HEK293 (cell line): ENCODE measurements at regions not wholly inside any gene's neighbourhood (a gene's known extent, or its start where the extent isn't known, plus 50 kb on each side); places are given as distances from the start of the nearest gene placed in this dataset.

Source experiments
- CTCF ChIP-seq: fragments of 450-650 bp; formaldehyde crosslinking; IDR thresholded peaks from 2 replicates; pipeline ENCODE4 v1.5.1; 2016; ENCODE audit warnings: missing biosample characterization, missing genetic modification characterization
- MYNN ChIP-seq: fragments of 450-650 bp; formaldehyde crosslinking; IDR thresholded peaks from 2 replicates; pipeline ENCODE4 v1.5.1; 2016; ENCODE audit warnings: missing biosample characterization, missing genetic modification characterization, borderline replicate concordance
- SALL2 ChIP-seq: fragments of 450-650 bp; formaldehyde crosslinking; IDR thresholded peaks from 2 replicates; pipeline ENCODE4 v1.5.0; 2017; ENCODE audit warnings: missing biosample characterization, mild to moderate bottlenecking, missing genetic modification characterization, borderline replicate concordance
- ZBTB26 ChIP-seq: fragments of 450-650 bp; formaldehyde crosslinking; optimal IDR thresholded peaks from 2 replicates; pipeline ENCODE3; 2016; ENCODE audit warnings: missing biosample characterization, mild to moderate bottlenecking, missing genetic modification characterization
- ZNF121 ChIP-seq: fragments of 450-650 bp; formaldehyde crosslinking; IDR thresholded peaks from 2 replicates; pipeline ENCODE4 v1.5.1; 2016; ENCODE audit warnings: missing biosample characterization, missing genetic modification characterization
- ZNF24 ChIP-seq: fragments of 450-650 bp; formaldehyde crosslinking; IDR thresholded peaks from 2 replicates; pipeline ENCODE4 v1.5.1; 2016; ENCODE audit warnings: missing biosample characterization, missing genetic modification characterization
- ZNF274 ChIP-seq, 2 experiments: fragments of 200-500 bp in 1 of 2; fragments of 450-650 bp in 1 of 2; sonication (Bioruptor generic) in 1 of 2; formaldehyde crosslinking in 1 of 2; IDR thresholded peaks; 2 replicates each; pipeline versions ENCODE4 v1.5.1 to v1.6.1; 2014 to 2016; ENCODE audit warnings: borderline replicate concordance in 1 of 2, inconsistent platforms in 1 of 2, low read length in 1 of 2, missing biosample characterization in 1 of 2, missing genetic modification characterization in 1 of 2
- ZNF830 ChIP-seq: fragments of 450-650 bp; IDR thresholded peaks from 2 replicates; pipeline ENCODE4 v1.5.0; 2018; ENCODE audit warnings: missing biosample characterization, missing genetic modification characterization, low read depth, mild to moderate bottlenecking, moderate library complexity
- ZNF837 ChIP-seq: fragments of 450-650 bp; formaldehyde crosslinking; IDR thresholded peaks from 2 replicates; pipeline ENCODE4 v1.5.1; 2016; ENCODE audit warnings: missing biosample characterization, missing genetic modification characterization
- ZSCAN5A ChIP-seq: fragments of 450-650 bp; formaldehyde crosslinking; IDR thresholded peaks from 2 replicates; pipeline ENCODE4 v1.5.1; 2016; ENCODE audit warnings: missing biosample characterization, missing genetic modification characterization

GRCh38 chr6:156313037-156313436 is 464.1 kb upstream of the ARID1B start:
- no peak for TF ChIP-seq ZNF24 (tag by site-specific recombination)
- TF ChIP-seq CTCF (tag by site-specific recombination) = no peak
- TF ChIP-seq MYNN (tag by site-specific recombination) = no peak
- TF ChIP-seq ZNF830 (tag by site-specific recombination) = no peak
- no peak for TF ChIP-seq ZBTB26 (tag by site-specific recombination)
- TF ChIP-seq ZNF121 = no peak
- no peak for TF ChIP-seq SALL2
- TF ChIP-seq ZNF837 (tag by site-specific recombination) = no peak
- TF ChIP-seq ZNF274 (IDR thresholded peaks at IDR 0.05; ENCODE audit: low read length) = no peak
- TF ChIP-seq ZNF274 (tag by site-specific recombination; IDR thresholded peaks at IDR 0.05; ENCODE audit: borderline replicate concordance) = no peak
- TF ChIP-seq ZSCAN5A (tag by site-specific recombination) = no peak
